ENCODE measurements at regions not wholly inside any gene's neighbourhood (a gene's known extent, or its start where the extent isn't known, plus 50 kb on each side); places are given as distances from the start of the nearest gene placed in this dataset.

DNA sequence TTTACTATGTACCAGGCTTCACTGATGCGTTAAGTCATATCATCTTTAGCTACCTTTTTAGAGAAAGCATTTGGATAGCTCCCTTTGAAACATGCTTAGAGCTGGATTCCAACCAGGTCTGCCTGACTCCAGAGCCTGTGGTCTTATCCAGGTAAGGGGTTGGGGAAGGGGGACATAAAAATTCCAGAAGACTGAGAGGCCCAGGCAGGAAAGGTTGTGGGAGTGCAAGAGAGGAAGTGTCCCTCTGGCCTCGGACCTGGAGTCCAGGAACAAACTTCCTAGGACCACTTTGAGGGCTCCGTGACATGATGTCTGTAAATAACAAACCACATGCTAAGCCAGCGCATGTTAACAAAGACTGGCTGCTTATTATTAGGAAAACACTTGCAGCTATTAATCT is 163.0 kb upstream of the KCNG1 start:
- TF ChIP-seq, protein P1, sequence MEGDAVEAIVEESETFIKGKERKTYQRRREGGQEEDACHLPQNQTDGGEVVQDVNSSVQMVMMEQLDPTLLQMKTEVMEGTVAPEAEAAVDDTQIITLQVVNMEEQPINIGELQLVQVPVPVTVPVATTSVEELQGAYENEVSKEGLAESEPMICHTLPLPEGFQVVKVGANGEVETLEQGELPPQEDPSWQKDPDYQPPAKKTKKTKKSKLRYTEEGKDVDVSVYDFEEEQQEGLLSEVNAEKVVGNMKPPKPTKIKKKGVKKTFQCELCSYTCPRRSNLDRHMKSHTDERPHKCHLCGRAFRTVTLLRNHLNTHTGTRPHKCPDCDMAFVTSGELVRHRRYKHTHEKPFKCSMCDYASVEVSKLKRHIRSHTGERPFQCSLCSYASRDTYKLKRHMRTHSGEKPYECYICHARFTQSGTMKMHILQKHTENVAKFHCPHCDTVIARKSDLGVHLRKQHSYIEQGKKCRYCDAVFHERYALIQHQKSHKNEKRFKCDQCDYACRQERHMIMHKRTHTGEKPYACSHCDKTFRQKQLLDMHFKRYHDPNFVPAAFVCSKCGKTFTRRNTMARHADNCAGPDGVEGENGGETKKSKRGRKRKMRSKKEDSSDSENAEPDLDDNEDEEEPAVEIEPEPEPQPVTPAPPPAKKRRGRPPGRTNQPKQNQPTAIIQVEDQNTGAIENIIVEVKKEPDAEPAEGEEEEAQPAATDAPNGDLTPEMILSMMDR (IDR thresholded peaks at IDR 0.05; ENCODE audit: control insufficient read depth, insufficient read depth, low read depth, low read length, missing control alignments) = no peak
- DNase-seq (ENCODE audit: low read depth) = no peak
- H3K4me3 ChIP-seq (ENCODE audit: control insufficient read depth, low read depth, low read length) = no peak overlapping the region

- TF ChIP-seq, protein P1 (IDR thresholded peaks at IDR 0.05; ENCODE audit: control insufficient read depth, insufficient read depth, low read depth, low read length, missing control alignments) = no peak
- H3K4me3 ChIP-seq (ENCODE audit: control insufficient read depth, low read depth, low read length) = no peak overlapping the region
- DNase-seq (ENCODE audit: low read depth) = no peak
These were observed 162.4 kb upstream of the KCNG1 start for GRCh38 chr20:51185277-51185676.

- TF ChIP-seq, protein P1 (IDR thresholded peaks at IDR 0.05; ENCODE audit: control insufficient read depth, insufficient read depth, low read depth, low read length, missing control alignments) = no peak
- H3K4me3 ChIP-seq (ENCODE audit: control insufficient read depth, low read depth, low read length) = no peak overlapping the region
- DNase-seq (ENCODE audit: low read depth) = no peak
These were observed 161.4 kb upstream of the KCNG1 start for GRCh38 chr20:51184289-51184688.

DNA sequence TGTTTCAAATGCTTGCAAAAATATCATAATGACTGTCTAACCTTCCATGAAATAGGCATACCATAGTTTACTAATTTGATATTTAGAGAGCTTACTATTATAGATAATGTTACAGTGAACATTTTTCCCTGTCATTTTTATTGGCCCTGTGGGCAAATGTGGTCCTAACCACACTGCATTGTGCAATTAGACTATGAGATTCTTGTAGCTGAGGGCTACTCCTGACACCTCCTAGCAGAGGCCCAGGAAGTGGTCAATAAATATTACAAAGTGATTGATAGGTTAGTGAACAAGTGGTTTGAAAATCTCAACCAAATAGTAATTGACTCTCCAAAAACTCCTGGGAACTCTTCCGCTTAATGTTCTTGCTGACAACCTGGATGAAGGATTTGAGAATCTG is 160.5 kb upstream of the KCNG1 start:
- TF ChIP-seq, protein P1 (IDR thresholded peaks at IDR 0.05; ENCODE audit: control insufficient read depth, insufficient read depth, low read depth, low read length, missing control alignments) = no peak
- H3K4me3 ChIP-seq (ENCODE audit: control insufficient read depth, low read depth, low read length) = no peak overlapping the region
- no peak for DNase-seq (ENCODE audit: low read depth)

GRCh38 chr20:51182571-51182970 is 159.7 kb upstream of the KCNG1 start:
- TF ChIP-seq, protein P1 (IDR thresholded peaks at IDR 0.05; ENCODE audit: control insufficient read depth, insufficient read depth, low read depth, low read length, missing control alignments) = no peak
- H3K4me3 ChIP-seq (ENCODE audit: control insufficient read depth, low read depth, low read length) = no peak overlapping the region
- DNase-seq (ENCODE audit: low read depth) = no peak

- TF ChIP-seq, protein P1 (IDR thresholded peaks at IDR 0.05; ENCODE audit: control insufficient read depth, insufficient read depth, low read depth, low read length, missing control alignments) = no peak
- no peak for DNase-seq (ENCODE audit: low read depth)
- H3K4me3 ChIP-seq (ENCODE audit: control insufficient read depth, low read depth, low read length) = no peak overlapping the region
These were observed 155.2 kb upstream of the KCNG1 start for GRCh38 chr20:51178153-51178552.

DNA sequence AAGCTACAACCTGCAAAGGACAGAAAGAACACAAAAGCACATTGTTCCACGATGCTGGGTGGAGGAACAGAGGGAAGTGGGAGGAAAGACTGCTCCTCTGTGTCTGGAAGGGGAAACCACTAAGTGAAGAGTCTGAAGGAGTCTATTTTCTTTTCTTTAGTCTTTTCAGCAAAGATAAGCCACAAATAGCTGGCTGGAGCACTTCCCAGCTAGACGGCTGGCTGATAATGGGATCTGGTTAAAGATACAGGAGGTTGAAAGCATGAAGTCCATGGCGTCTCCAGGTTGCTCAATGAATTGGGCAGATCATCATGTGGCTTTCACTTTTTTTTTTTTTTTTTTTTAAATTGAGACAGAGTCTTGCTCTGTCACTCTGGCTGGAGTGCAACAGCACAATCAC is 154.0 kb upstream of the KCNG1 start:
- no peak overlapping the region for H3K4me3 ChIP-seq (ENCODE audit: control insufficient read depth, low read depth, low read length)
- TF ChIP-seq, protein P1 (IDR thresholded peaks at IDR 0.05; ENCODE audit: control insufficient read depth, insufficient read depth, low read depth, low read length, missing control alignments) = no peak
- no peak for DNase-seq (ENCODE audit: low read depth)

Data from AG09309 (cell line).